HG03025 (cell line): ENCODE measurements at regions not wholly inside any gene's neighbourhood (a gene's known extent, or its start where the extent isn't known, plus 50 kb on each side); places are given as distances from the start of the nearest gene placed in this dataset.
"Not testable (repeated sequence)": the region's sequence is repeated elsewhere in the genome, so short reads cannot be mapped to it uniquely, and the experiment has no call there.

Source experiments
- ATAC-seq: cut with Tn5 transposase; IDR thresholded peaks from one replicate; pipeline ENCODE4 v1.9.1; 2021; ENCODE audit warnings: mild to moderate bottlenecking, moderate library complexity; ENCODE audit not compliant: unreplicated experiment, low FRiP score

DNA sequence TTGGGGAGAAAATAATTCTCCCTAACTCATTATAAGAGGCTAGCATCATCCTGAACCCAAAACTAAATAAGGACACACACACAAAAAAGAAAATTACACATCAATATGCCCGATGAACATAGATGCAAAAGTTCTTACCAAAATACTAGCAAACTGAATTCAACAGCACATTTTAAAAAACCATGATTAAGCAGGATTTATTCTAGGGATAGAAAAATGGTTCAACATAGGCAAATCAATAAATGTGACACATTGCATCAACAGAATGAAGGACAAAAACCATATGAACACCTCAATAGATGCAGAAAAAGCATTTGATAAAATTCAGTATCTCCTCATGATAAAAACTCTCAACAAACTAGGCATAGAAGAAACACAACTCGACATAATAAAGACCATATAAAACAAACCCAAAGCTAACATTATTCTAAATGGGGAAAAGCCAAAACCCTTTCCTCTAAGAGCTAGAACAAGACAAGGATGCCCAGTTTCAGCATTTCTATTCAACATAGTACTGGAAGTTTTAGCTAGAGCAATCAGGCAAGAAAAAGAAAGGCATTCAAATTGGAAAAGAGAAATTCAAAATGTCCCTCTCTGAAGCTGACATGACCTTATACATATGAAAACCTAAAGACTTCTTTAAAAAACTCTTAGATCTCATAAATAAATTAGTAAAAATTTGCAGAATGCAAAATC, 200.9 kb downstream of the NKX6-1 start:
- no peak for ATAC-seq

DNA sequence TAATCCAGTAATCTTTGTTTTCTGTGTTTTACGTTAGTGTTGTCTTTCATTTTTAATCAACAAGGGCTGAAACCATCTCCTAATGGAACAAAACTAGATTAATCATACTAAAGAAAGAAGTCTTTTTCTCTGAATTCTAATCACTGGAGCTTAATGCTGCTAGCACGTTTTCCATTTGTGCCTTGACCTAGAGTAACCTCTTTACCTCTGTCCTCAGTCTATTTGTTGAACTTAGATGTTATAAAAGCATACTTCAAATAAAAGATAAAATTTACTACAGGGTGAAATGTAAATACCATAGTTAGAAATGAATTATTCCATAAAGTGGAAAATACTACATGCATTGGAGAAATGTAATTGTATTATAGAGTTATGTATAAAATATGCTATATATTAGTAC, 207.1 kb downstream of the NKX6-1 start:
- ATAC-seq = no peak

DNA sequence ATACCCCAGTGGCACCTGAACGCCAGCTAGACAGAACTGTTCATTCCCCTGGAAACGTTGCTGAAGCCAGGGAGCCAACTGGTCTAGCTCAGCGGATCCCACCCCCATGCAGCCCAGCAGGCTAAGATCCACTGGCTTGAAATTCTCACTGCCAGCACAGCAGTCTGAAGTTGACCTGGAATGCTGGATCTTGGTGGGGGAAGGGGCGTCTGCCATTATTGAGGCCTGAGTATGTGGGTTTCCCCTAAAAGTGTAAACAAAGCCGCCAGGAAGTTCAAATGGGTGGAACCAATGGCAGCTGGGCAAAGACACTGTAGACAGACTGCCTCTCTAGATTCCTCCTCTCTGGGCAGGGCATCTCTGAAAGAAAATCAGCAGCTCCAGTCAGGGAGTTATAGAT, 213.0 kb downstream of the NKX6-1 start:
- ATAC-seq = no peak

DNA sequence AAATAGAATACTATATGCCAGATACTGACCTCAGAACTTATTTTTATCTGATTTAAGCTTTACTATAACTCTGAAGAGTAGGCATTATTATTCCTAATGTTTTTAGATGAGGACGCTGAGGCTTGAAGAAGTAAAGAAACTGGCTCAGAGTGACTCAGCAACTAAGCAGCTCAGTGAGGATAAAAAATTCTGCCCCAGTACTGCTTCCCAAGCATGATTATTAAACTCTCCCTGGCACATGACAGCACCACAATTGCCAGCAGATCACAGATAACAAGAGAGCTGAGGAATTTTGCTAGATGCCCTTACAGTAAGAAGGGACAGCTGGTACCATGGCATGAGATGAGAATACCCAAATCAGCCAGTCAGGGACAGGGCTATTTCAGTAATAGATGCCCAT, 219.4 kb downstream of the NKX6-1 start:
- no peak for ATAC-seq

GRCh38 chr4:84277923-84278322, 221.2 kb downstream of the NKX6-1 start:
- ATAC-seq = no peak

GRCh38 chr4:84276752-84277151, 222.3 kb downstream of the NKX6-1 start:
- no peak for ATAC-seq

- no peak for ATAC-seq
These were observed 229.5 kb downstream of the NKX6-1 start for GRCh38 chr4:84269536-84270044.

GRCh38 chr4:84264652-84265051, 234.4 kb downstream of the NKX6-1 start:
- ATAC-seq = no peak

DNA sequence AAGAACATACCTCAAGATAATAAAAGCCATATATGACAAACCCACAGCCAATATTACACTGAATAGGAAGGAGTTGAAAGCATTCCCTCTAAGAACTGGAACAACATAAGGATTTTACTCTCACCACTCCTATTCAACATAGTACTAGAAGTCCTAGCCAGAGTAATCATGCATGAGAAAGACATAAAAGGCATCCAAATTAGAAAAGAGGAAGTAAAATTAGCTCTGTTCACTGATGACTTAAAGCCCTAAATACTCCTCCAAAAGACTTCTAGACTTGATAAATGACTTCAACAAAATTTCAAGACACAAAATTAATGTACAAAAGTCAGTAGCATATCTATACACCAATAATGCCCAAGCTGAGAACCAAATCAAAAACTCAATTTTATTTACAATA, 235.7 kb downstream of the NKX6-1 start:
- peak; percentile 74 for ATAC-seq

DNA sequence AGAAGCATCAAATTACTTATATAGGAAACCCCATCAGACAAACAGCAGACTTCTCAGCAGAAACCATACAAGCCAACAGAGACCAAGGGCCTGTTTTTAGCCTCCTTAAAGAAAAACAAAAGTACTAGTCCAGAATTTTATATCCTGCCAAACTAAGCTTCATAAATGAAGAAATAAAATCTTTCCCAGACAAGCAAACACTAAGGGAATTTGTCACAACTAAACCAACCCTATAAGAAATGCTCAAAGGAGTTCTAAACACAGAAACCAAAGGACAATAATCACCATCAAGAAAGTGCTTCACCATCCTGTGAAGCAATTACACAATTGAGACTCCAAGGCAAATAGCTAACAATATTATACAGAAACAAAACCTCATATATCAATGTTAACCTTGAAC, 238.6 kb downstream of the NKX6-1 start:
- no peak for ATAC-seq

- peak; percentile 56 for ATAC-seq
These were observed 239.9 kb downstream of the NKX6-1 start for GRCh38 chr4:84258905-84259830.

DNA sequence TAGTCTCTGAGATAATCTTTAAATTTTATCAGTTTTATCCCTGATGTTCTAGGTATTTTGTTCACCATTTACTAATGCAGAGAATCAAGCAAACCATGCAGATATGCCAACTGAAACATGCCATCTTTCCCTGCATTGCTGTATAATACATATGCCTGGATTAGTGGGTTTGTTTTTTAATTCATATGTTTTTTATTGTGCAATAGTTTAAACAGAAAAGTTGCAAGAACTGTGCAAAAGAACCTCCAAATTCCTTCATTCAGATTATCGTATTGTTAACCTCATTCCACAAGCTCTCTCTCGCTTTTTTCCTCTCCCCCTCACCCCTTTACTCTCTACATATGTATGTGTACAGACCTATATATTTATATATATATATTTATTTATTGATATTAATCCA, 244.6 kb downstream of the NKX6-1 start:
- ATAC-seq = no peak

DNA sequence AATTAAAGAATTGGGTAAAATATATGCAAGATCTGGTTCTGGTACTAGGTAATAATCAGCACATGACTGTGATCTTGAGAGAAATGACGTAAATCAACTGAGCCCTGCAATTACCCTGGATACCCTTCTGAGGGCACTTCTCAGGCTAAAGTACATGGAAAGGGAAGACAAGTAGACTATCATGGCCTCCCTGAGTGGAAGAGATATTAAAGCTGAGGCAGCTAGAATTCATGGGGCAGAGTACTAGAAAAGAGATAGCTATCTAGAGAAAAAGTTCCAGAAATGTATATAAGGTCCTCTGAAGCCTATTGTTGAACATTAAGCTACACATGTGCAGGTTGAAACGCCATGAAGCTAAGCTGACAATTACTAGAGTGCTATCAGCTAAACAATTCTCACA, 249.6 kb downstream of the NKX6-1 start:
- ATAC-seq = no peak

GRCh38 chr4:84245042-84245441, 254.1 kb downstream of the NKX6-1 start:
- not testable (repeated sequence) for ATAC-seq

- ATAC-seq = not testable (repeated sequence)
These were observed 254.7 kb downstream of the NKX6-1 start for GRCh38 chr4:84244346-84244801.

- no peak for ATAC-seq
These were observed 255.4 kb downstream of the NKX6-1 start for GRCh38 chr4:84243685-84244084.

DNA sequence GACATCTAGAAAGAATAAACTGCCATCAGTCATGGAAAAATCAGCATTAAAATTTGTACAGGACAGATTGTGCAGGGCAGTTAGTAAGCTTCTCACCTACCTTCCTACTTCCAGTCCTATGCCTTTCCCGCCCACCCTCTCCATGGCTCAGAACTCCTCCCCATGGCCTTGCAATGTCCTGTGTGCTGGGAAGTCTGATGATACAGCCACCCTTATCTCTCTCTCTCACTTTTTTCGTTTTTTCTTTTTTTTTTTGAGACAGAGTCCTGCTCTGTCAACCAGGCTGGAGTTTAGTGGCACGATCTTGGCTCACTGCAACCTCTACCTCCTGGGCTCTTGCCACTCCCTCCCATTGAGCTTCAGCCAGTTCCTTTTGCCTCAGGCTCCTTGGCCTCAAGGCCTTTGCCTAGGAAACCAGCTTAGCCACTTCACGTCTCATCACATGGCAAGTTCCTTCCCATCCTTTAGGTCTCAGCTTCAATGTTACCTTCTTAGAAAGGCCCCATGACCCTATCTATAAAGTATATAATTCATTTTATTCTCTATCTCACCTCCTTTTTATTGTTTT, 259.7 kb downstream of the NKX6-1 start:
- no peak for ATAC-seq

DNA sequence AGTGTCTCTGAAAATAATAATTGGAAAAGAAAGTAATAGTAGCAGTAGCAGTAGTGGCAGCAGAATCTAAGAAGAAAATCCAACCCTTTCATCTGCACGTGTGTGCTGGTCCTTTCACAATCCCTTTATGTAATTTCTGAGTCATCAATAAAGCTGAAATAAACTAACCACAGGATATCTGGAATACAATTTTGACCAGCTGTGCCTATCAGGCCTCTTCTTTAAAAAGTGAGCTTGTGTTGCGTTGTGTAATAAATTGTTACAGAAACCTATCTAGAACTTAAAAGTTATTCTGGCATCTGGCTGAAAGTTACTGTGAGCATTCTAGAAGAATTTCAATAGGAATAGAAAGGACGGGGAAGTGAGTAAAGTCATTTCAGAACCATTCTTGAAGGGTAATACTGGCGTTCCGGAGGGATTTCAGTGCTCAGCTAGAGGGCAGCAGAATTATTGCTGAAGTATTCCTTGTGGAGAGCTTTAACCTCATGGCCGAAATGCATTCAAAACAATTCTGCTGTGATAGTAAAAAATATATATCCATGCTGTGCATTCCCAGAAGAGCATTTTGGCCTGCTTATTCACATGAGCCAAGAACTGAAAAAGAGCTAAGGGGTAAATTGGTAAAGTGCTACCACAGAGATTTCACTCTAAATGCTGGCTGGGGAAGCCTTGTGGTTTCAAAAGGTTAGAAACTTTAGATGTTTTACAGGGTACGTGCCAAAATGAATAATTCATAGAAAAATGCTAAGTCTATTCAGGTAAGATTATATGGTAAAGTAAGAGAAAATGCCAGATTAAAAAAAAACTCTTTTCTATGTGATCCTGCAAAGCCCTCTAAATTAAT, 260.6 kb downstream of the NKX6-1 start:
- no peak for ATAC-seq

GRCh38 chr4:84237008-84237407, 262.1 kb downstream of the NKX6-1 start:
- ATAC-seq = no peak
